HepG2 (cell line): ENCODE measurements at regions not wholly inside any gene's neighbourhood (a gene's known extent, or its start where the extent isn't known, plus 50 kb on each side); places are given as distances from the start of the nearest gene placed in this dataset.
A peak's percentile ranks its signal among the peaks of the same experiment; 100 is the strongest.

Source experiments
- BCL6 ChIP-seq: IDR thresholded peaks from 2 replicates; pipeline ENCODE4 v1.6.1; 2016; ENCODE audit warnings: missing genetic modification reagents, missing compliant biosample characterization
- BHLHE40 ChIP-seq: IDR thresholded peaks from 2 replicates; pipeline ENCODE4 v1.6.1; 2011; ENCODE audit warnings: low read length, improper control_type of control experiment
- ETV5 ChIP-seq: IDR thresholded peaks from 2 replicates; pipeline ENCODE4 v1.6.1; 2018; ENCODE audit warnings: missing biosample characterization, missing genetic modification reagents, inconsistent platforms, borderline replicate concordance
- HNRNPL ChIP-seq: fragments of 200-400 bp; formaldehyde crosslinking; IDR thresholded peaks from 2 replicates; pipeline ENCODE4 v1.6.1; 2017; ENCODE audit warnings: mild to moderate bottlenecking, low read depth, low read length
- KLF12 ChIP-seq: sonication (generic); formaldehyde crosslinking; IDR thresholded peaks from 2 replicates; pipeline ENCODE4 v1.4.0; 2020; ENCODE audit warnings: missing genetic modification reagents, borderline replicate concordance
- KLF16 ChIP-seq, 2 experiments: sonication (generic) in 1 of 2; formaldehyde crosslinking in 1 of 2; IDR thresholded peaks; 2 replicates each; pipeline versions ENCODE4 v1.6.1 to v1.8.0; 2016 to 2023; ENCODE audit warnings: missing genetic modification reagents in 2 of 2, missing compliant biosample characterization in 1 of 2
- MTERF4 ChIP-seq: sonication (generic); formaldehyde crosslinking; IDR thresholded peaks from 2 replicates; pipeline ENCODE4 v1.8.0; 2023; ENCODE audit warnings: mild to moderate bottlenecking, missing genetic modification reagents
- NFIB ChIP-seq: sonication (generic); formaldehyde crosslinking; IDR thresholded peaks from 2 replicates; pipeline ENCODE4 v1.9.0; 2021; ENCODE audit warnings: missing genetic modification reagents, mild to moderate bottlenecking, borderline replicate concordance
- SP4 ChIP-seq: sonication (generic); formaldehyde crosslinking; IDR thresholded peaks from 2 replicates; pipeline ENCODE4 v1.8.1; 2023; ENCODE audit warnings: mild to moderate bottlenecking, missing genetic modification reagents
- ZBTB37 ChIP-seq: sonication (generic); formaldehyde crosslinking; IDR thresholded peaks from 2 replicates; pipeline ENCODE4 v1.4.0; 2020; ENCODE audit warnings: mild to moderate bottlenecking, missing genetic modification reagents
- ZFAT ChIP-seq: sonication (generic); formaldehyde crosslinking; conservative IDR thresholded peaks from 2 replicates; pipeline ENCODE4 v1.8.1; 2023; ENCODE audit warnings: missing genetic modification reagents, inconsistent platforms
- ZFX ChIP-seq: sonication (generic); formaldehyde crosslinking; IDR thresholded peaks from 2 replicates; pipeline ENCODE4 v1.4.0; 2020; ENCODE audit warnings: mild to moderate bottlenecking, low read depth, missing genetic modification reagents, moderate library complexity
- ZNF17 ChIP-seq: sonication (generic); formaldehyde crosslinking; IDR thresholded peaks from 2 replicates; pipeline ENCODE4 v1.5.0; 2020; ENCODE audit warnings: mild to moderate bottlenecking, missing genetic modification reagents
- ZNF225 ChIP-seq: sonication (generic); formaldehyde crosslinking; IDR thresholded peaks from 2 replicates; pipeline ENCODE4 v1.4.0; 2020; ENCODE audit warnings: mild to moderate bottlenecking, missing genetic modification reagents
- ZNF256 ChIP-seq: sonication (generic); formaldehyde crosslinking; conservative IDR thresholded peaks from 2 replicates; pipeline ENCODE4 v1.4.0; 2020; ENCODE audit warnings: missing genetic modification reagents
- ZNF317 ChIP-seq: sonication (generic); formaldehyde crosslinking; IDR thresholded peaks from 2 replicates; pipeline ENCODE4 v1.5.0; 2020; ENCODE audit warnings: mild to moderate bottlenecking, missing genetic modification reagents
- ZNF350 ChIP-seq: sonication (generic); formaldehyde crosslinking; IDR thresholded peaks from 2 replicates; pipeline ENCODE4 v1.4.0; 2020; ENCODE audit warnings: mild to moderate bottlenecking, low read depth, missing genetic modification reagents, borderline replicate concordance
- ZNF382 ChIP-seq: sonication (generic); formaldehyde crosslinking; IDR thresholded peaks from 2 replicates; pipeline ENCODE4 v1.5.0; 2020; ENCODE audit warnings: missing genetic modification reagents, mild to moderate bottlenecking, borderline replicate concordance
- ZNF670 ChIP-seq: sonication (generic); formaldehyde crosslinking; IDR thresholded peaks from 2 replicates; pipeline ENCODE4 v1.8.0; 2022; ENCODE audit warnings: mild to moderate bottlenecking, missing genetic modification reagents, borderline replicate concordance
- ZNF687 ChIP-seq: sonication (generic); formaldehyde crosslinking; IDR thresholded peaks from 2 replicates; pipeline ENCODE4 v1.5.1; 2020; ENCODE audit warnings: mild to moderate bottlenecking, missing genetic modification reagents, moderate library complexity
- ZNF740 ChIP-seq: sonication (generic); formaldehyde crosslinking; IDR thresholded peaks from 2 replicates; pipeline ENCODE4 v1.4.0; 2020; ENCODE audit warnings: missing genetic modification reagents

- TF ChIP-seq ZNF350 (CRISPR knock-in tag) = 0 out of 2 replicates have a peak, but pooled peaks have one; percentile 5
- TF ChIP-seq SP4 (CRISPR knock-in tag) = 0 out of 2 replicates have a peak, but pooled peaks have one; percentile 1
- TF ChIP-seq ZNF670 (CRISPR knock-in tag) = no peak
- peak; percentile 86 for TF ChIP-seq ZNF687
- TF ChIP-seq ZNF225 (CRISPR knock-in tag) = no peak
- TF ChIP-seq ETV5 (CRISPR knock-in tag) = peak; percentile 62; the same call in 1 of the 2 replicates
- TF ChIP-seq HNRNPL = no peak
- no peak for TF ChIP-seq ZNF740 (CRISPR knock-in tag)
- TF ChIP-seq BCL6 = peak; percentile 55
- TF ChIP-seq ZNF17 (CRISPR knock-in tag) = no peak
- TF ChIP-seq KLF16 (CRISPR knock-in tag; IDR thresholded peaks at IDR 0.05) = no peak
- TF ChIP-seq KLF12 = 0 out of 2 replicates have a peak, but pooled peaks have one; percentile 49
- peak; percentile 62 for TF ChIP-seq ZNF317 (CRISPR knock-in tag)
- TF ChIP-seq ZNF256 (CRISPR knock-in tag) = no peak
- TF ChIP-seq NFIB (CRISPR knock-in tag) = no peak
- 0 out of 2 replicates have a peak, but pooled peaks have one; percentile 37 for TF ChIP-seq ZFAT
- no peak for TF ChIP-seq MTERF4 (CRISPR knock-in tag)
- TF ChIP-seq ZBTB37 (CRISPR knock-in tag) = 0 out of 2 replicates have a peak, but pooled peaks have one; percentile 56
- TF ChIP-seq ZFX (CRISPR knock-in tag) = peak; percentile 24; the same call in 1 of the 2 replicates
- TF ChIP-seq BHLHE40 = no peak
- TF ChIP-seq ZNF382 (CRISPR knock-in tag) = no peak
Measured at GRCh38 chr9:129548571-129549135, 72.2 kb downstream of the C9orf50 start (continued).
